Activated T-cell treated with anti-CD3 and anti-CD28 coated beads for 24 hours (primary cell): ENCODE measurements at regions not wholly inside any gene's neighbourhood (a gene's known extent, or its start where the extent isn't known, plus 50 kb on each side); places are given as distances from the start of the nearest gene placed in this dataset.
"Not testable (repeated sequence)": the region's sequence is repeated elsewhere in the genome, so short reads cannot be mapped to it uniquely, and the experiment has no call there.

Experiments used
- DNase-seq: peaks from one replicate; pipeline ENCODE4 v3.0.0-alpha.2; 2020; ENCODE audit warnings: low read depth

DNA sequence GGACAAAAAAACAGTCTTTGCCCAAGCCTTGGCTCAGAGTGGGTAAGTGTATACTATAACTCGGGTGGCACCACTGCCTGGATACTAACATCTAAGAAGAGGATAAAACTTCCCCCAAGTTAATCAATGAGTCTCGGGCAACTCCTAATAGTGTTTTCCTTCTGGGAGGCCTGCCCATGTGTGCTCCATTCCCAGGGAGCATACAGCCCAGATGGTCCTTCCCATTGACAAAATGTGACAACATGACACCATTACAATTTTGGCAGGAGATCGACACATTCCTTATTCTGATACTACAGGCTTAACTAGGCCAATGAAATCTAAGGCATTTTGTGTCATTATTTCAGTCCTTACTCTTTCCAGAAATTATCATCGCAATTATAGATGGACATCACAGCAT is 52.7 kb upstream of the CRIM1 start:
- DNase-seq, result no peak

DNA sequence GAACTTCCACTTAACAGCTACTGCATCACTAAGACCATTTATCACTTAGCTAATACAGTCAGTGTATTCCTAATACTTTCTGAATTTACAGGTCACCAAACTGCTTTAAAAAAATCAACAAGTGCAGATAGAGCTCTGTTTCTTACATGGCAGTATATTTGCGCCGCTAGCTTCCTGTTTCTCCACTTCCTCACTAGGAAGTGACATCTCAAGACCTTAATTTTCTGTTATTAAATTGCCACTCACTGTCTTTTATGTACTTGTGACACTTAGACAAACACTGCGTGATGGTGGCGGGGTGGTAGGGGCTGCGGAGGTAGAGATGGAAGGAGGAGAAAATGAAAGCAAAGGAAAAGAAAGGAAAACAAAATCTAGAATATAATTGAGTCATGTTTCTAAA is 53.7 kb upstream of the CRIM1 start:
- DNase-seq, result no peak

DNA sequence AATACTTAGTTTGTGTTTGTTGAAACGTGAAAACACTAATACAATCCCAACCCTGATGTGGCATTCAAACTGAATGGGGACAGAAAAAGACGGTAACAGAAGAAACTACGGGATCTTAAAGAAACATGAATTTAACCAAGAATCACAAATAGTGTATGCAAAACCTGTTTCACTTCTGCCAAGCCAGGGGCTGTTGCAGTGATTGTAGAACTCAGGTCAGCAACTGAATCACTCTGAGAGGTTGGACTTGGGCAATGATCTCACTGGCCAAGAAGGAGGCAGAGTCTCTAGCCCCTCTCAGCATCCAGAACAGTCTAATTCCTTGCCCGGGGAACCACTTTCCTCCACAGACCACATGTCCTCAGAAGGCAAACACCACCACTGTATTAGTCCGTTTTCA is 54.9 kb upstream of the CRIM1 start:
- DNase-seq, result no peak

DNA sequence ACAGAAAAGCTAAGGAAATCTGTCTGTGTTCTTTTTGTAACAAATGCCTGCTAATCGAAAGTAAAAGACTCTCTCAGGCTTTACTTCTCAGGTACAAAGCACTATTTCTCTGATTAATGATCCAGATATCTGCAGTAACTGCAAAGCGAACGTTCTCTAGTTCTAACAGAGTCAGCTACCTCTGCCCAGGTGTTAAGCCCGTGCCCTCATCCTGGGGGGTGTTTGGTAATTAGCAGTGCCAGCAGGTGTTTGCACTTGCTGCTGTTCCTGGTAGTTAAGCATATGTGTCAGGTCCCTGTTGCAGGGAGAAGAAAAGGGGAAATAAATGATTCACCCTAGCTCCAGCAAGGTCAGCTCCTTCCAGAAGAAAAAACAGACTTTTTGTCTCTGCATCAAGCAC is 58.8 kb upstream of the CRIM1 start:
- DNase-seq, result no peak

DNA sequence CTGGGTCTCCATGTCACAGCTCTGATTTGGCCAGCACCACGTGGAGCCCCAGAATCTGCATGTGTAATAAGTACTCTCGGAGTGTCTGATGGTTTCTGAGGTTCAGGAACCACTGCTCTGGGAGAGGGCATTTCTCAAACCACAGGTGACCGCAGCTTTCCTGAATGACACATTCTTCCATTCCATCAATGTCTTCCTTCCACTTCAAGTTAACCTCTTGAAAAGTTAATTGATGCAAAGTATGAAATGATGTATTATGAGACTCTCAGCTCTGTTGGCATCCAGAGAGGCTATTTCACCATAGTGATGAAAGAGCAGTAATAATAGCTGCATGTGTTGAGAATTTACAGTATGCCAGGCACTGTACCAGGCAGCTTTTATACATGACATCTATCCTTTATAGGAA is 61.3 kb upstream of the CRIM1 start:
- DNase-seq, result no peak

DNA sequence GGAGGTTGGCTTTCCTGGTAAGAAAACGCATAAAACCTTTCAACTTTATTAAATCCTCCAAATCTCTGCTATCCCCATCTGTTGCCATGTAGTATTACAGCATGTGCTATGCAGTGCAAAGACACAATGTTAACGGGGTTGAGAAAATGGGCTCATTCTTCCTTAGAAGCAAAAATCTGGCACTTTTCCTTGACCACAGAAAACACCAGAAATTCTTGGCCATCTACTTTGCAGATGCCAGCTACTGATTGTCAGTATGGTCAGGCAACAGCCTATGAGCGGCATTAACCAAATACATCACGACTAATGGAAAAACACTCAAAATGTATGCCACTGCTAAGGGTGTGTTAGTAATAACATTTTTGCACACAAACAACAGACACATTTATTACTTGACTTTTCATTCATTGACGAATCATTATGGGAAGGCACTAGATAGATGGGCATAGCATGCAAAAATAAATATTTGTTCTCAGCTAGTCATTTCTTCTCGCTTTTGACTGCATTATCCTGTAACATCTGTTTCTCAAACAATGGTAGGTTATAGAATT is 65.2 kb upstream of the CRIM1 start:
- DNase-seq, result no peak

DNA sequence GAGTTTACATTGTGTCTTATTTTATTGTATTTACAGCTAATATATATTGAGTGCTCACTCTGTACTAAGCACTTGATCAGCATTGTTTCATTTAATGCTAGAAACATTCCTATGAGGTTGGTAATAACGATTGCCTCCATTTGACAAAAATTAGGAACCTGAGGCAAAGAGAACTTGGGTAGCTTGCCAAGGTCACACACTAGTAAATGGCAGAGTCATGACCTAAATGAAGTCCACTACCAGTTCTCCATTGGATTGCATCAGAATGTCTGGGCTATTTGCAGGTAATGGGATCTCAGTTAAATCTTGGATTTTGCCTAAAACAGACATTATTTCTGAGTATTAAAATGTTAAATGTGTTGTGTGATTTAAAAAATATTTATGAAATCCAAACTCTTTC is 65.8 kb upstream of the CRIM1 start:
- no peak for DNase-seq

DNA sequence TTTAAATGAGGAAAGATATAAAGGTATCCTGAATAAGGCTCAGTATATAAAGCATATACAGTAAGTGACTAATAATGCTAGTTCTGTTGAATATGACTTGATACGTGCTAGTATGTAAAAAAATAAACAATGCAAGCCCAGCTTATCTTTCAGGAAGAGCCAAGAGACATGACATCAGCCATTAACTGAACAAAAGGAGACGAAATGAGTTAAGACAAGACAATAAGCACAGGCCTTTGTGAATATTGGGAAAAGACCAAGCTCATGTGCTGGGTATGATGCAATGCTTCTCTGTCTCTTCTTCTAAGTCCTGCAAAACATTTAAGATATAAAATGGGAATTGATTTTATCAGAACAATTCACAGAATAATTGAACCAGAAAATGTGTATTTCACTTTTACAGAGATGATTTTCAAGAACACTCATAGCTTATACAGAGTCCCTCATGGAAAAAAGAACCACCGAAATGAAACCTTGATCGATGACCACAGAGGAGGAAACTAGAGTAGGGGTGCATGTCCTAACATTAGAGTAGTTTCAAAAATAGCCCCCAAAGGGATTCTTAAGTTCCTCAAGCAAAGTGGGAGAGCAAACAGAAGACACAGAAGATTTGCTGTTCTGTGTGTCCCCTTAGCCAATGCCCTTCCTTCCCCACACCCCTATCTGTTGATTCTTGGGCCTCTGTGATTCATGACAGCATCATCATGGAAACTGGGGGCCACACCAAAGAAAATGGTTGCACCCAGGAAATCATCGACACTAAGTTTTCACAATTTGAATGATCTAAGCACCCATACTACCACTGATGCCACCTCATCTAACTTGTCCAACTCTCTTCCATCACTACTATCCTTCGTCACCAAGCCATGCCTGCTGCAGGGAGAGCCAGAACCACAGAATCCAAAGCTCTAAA is 68.0 kb upstream of the CRIM1 start:
- DNase-seq, result peak; percentile 11

DNA sequence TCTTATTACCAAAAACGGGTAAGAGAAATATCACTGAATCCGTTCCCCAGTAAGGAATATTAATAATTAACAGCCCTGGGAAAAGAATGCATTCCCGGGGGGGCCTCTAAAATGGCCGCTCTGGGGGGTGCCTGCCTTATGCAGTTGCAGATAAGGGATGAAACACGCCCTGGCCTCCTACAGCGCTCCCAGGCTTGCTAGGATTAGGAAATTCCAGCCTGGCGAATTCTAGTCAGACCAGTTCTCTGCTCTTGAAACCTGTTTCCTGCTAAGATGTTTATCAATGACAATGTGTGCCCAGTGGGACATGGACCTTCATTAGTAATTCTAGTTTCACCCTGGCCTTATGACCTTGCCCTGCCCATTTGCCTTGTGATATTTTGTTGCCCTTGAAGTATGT is 76.1 kb upstream of the CRIM1 start:
- DNase-seq, result not testable (repeated sequence)

DNA sequence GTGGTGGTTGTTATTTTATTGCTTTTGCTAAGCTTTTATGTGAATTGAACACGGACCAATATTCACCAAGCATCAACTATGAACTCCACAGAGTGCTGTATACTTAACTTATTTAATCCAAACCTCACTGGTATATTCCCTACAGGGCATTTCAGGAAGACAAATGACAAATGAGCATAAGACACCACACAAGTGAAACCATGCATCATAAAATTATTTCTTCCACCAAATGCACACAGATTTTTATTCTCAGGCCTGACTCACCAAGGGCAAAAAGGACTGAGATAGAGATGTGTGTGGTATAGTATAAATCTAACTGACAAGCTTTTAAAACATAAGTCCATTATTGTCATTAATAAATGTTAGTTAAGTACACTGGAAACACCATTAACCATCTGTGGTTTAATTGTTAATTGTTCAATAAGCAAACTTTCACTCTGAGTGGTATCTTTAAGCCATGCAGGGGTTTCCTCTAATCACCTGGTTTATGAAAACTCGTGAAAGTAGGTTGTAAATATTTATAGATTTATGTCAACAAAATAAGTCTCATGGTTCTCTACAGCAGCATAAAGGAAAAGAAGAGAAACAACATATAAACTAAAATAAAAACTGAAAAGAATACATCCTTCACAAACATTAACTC is 77.6 kb upstream of the CRIM1 start:
- DNase-seq, result no peak

DNA sequence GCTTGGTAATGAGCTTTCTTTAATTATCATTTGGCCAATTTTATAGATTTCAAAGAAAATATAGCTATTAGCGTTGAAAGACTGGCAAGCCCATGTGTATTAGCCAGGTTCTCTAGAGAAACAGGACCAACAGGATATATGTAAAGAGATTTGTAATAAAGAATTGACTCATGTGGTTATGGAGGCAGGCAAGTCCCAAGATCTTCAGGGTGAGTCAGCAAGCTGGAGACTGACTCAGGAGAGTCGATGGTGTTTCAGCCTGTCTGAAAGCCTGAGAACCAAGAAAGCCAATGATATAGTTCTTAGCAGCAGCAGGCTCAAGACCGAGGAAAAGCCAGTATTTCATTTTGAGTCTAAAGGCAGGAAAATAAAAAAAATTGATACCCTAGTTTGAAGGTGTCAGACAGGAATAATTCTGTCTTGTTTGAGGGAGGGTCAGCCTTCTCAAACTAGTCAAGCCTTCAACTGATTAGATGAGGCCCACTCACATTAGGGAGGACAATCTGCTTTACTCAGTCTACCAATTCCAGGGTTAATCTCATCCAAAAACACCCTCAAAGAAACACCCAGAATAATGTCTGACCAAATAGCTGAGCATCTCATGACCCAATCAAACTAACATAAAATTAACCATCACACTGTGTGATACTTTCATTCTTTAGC is 78.3 kb upstream of the CRIM1 start:
- peak; percentile 20 for DNase-seq

DNA sequence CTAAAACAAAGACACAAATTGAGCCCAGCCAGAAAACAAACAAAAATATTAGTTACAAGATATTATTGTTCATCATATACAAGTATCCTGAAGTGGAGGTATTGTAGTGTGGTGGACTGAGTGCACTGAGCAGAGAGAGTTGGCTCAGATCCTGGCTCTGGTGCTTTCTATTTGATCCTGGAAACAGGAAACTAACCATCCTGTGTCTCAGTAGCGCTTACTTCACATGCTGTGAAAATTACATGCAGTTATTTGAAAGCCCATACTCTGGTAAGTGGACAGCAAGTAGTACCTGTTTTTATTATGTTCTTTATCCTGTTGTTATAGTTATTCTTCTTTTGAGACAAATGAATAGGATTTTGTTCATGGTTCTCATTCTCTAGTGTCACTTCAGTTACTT is 84.3 kb upstream of the CRIM1 start:
- no peak for DNase-seq

DNA sequence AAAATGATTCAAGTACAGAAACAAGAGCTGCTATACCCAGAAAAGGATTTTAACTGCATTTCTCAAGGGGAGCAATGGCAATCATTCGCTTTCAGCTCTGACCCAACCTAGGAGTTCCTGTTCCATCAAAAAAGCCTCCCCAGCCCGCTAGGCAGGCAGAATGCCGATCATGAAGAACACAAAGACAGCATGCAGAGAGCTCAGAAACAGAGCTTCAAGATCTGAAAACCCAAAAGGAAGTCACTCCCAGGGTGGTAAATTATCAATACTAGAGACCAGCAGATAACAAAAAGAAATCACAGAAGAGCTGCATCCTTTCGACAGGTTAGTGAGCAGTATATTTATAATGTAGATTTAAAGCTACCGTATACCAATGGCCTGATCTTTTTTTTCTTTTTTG is 84.8 kb upstream of the CRIM1 start:
- DNase-seq, result no peak

DNA sequence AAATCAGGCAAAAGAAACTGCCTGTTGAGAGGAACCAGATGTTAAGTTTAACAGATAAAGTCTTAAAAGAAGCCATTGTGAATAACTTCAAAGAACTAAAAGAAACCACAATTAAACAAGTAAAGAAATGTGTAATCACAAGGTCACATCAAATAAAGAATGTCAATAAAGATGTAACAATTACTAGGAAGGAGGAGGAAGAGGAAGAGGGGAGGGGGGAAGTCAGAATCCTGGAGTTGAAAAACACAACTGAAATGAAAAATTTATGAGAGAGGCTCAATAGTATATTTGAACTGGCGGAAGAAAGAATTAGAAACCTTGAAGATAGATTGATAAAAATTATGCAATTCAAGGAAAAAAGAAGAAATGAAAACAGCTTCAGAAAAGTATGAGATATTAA is 88.4 kb upstream of the CRIM1 start:
- no peak for DNase-seq

DNA sequence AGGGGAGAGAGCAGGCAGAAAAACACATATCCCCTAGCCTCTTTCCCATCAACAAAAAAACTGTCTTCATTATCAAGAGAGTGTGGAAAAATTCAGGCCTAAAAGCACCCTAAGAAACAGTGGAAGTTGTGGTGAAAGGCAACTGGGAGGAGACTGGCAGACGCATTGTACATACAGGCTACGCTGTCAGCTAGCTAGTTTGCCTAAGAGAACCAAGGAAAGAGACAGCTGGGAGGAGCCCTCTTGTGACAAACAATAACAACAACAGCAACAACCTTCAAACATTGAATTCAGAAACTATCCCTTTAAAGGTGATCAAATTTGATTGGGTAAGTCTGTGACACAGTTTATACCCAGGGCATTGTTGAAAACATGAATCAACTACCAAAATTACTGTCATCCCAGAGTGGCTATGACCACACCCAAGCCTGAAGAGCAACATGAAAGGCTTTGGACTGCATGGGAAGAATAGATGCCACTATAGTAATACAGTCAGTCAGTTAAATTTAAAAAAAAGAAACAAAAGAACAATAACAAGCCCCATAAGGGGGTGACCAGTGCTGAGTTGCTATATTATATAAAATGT is 88.9 kb upstream of the CRIM1 start:
- DNase-seq, result no peak

DNA sequence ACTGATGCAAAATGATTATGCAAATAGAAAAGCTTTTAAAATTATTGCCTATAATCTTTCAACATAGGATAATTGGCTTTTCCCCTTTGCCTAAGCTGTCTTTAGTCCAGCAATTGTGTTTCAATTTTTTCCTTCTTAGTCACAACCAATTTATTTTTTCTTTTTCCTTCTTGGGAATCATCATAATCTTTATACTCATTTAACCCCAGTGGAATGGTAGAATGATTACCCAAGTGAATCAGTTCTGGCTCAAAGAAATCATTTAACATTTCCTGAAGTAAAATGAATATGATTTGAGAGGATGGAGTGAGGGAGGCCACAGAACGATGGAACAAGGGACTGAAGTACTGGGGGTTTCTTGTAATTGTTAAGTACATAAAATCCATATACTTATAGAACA is 93.0 kb upstream of the CRIM1 start:
- DNase-seq, result no peak

DNA sequence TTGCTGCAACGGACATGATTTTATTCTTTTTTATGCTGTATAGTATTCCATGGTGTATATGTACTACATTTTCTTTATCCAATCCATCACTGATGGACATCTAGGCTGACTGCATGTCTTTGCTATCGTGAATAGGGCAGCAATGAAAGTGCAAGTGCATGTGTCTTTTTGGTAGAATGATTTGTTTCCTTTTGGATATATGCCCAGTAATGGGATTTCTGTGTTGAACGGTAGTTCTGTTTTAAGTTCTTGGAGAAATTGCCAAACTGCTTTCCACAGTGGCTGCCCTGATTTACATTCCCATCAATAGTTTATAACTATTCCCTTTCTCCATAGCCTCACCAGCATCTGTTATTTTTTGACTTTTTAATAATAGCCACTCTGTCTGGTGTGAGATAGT is 99.7 kb upstream of the CRIM1 start:
- DNase-seq, result no peak

DNA sequence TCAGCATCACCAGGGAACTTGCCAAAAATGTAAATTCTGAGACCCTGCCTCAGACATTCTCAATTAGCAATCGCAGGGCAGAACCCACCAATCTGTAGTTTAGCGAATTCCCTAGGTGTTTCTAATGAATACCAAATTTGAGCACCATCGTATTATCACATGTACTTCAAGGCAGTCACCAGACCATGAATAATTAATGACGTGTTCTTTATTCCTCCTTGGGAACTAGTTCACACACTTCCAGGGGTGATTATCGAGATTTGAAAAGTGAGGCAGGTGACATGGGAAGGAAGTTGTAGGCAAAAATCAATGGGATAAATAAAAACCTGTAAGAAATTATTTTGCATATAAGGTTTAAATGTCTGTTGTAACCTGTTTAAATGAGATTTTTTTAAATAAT is 102.5 kb upstream of the CRIM1 start:
- no peak for DNase-seq

DNA sequence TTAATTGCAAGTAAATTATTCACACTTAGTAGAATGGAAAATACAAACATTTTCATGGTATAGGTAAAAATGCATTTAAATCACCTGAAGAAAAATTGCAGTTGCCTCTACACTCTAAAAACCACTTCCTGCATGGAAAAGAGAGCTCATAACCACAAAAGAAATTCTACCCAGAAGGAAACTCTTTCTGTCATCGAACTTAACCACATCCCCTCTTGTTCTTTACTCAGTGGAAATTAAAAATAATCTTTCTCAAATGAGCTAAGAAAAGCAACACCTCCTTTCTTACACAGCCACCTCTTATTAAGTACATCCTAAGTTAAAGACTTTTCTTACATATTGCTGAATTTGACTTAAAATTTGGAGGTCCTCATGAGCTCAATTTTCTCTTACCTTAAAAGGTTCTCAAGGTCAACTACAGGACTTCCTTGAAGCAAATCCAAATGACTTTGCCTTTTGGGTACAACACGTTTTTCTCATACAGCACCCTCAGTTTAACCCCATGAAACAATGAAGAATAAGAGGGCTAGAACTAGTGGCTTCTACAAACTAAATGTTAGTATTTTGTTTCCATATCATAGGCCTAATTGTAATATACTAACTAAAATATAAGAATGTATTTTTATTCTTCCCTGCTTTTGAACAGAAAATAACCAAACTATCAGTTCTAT is 109.1 kb upstream of the CRIM1 start:
- no peak for DNase-seq

DNA sequence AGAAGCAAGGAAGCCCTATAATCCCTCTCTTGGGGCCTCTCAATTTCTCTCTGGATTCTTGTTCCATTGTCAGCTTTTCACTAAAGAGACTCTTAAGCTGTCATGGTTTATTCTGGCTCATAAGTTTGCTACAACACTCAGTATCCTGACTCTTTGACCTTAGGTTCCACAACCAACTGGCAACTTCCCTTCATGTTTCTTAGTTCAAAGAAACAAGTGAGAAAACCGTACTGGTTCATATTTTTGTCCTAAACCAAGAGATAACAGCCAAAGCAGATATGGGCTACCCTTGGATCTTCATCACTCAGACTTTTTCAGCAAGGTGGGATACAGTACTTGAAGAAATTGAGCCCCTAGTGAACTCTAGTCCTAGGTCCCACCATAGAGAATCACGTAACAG is 109.9 kb upstream of the CRIM1 start:
- DNase-seq, result no peak

DNA sequence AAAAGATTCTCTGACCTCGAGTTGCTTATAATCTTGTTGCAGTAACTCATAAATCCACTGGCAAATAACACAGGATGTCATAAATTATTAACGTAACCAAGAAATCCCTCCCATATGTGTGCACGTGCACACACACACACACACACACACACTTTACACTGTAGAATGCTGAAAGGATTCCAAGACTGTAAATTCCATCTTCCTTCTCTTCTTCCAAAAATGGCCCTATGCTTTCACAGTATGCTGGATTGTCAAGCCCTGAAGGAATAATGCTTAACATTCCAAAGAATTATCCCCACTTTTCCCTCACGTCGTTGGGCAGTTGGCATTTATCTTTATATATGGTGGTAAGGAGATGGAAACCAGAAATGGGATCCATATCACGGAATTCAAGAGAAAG is 117.5 kb upstream of the CRIM1 start:
- DNase-seq, result no peak

DNA sequence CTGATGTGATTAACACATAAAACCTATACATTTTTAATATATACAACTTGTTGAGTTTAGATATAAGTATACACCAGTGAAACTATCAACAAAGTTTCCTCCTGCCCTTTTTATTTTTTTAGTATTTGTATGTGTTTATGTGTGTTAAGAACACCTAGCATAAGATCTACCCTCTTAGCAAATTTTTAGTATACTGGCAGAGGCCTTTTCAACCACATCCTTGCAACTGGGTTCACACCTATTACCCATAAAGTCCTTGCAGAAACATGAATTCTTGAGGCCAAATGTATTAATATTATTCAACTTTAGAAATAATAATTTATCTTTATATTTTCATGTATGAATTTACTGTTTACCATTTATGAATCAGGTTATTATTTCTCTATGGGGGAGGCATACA is 119.7 kb upstream of the CRIM1 start:
- DNase-seq, result no peak
